CD4-positive, CD25-positive, alpha-beta regulatory T cell (primary cell): ENCODE measurements at regions not wholly inside any gene's neighbourhood (a gene's known extent, or its start where the extent isn't known, plus 50 kb on each side); places are given as distances from the start of the nearest gene placed in this dataset.
"Not testable (repeated sequence)": the region's sequence is repeated elsewhere in the genome, so short reads cannot be mapped to it uniquely, and the experiment has no call there.

Experiments
- ATAC-seq, 2 donors: fragments of 150-1000 bp; cut with Tn5 transposase; one replicate each; pipeline ENCODE4 v1.10.0; 2021; ENCODE audit warnings: low read depth in 2 of 2, moderate number of reproducible peaks in 2 of 2, moderate library complexity in 1 of 2
- DNase-seq, 3 donors: peaks; one replicate each; pipeline versions ENCODE4 v3.0.0 to v3.0.0-alpha.2; 2012 to 2022; ENCODE audit warnings: mixed read lengths in 1 of 3
- H3K27ac ChIP-seq: one replicate; pipeline ENCODE4 v1.7.0; 2013; ENCODE audit warnings: mild to moderate bottlenecking, low read length; ENCODE audit not compliant: insufficient read depth, poor library complexity, severe bottlenecking
- H3K27me3 ChIP-seq: one replicate; pipeline ENCODE4 v1.7.0; 2013; ENCODE audit warnings: low read length; ENCODE audit not compliant: control insufficient read depth, insufficient read depth
- H3K36me3 ChIP-seq: one replicate; pipeline ENCODE4 v1.7.0; 2013; ENCODE audit warnings: mild to moderate bottlenecking, low read length, moderate library complexity; ENCODE audit not compliant: control insufficient read depth, insufficient read depth
- H3K4me1 ChIP-seq: 2 replicates; pipeline ENCODE4 v1.7.0; 2013; ENCODE audit warnings: mild to moderate bottlenecking, low read length; ENCODE audit not compliant: insufficient read depth, control insufficient read depth, poor library complexity, severe bottlenecking
- H3K4me3 ChIP-seq: one replicate; pipeline ENCODE4 v1.7.0; 2013; ENCODE audit warnings: low read depth, mild to moderate bottlenecking, low read length, moderate library complexity
- H3K9me3 ChIP-seq, 2 experiments: 1 replicate in 1 of 2; 2 replicates in 1 of 2; pipeline ENCODE4 v1.7.0; 2013; ENCODE audit warnings: low read length in 2 of 2, mild to moderate bottlenecking in 1 of 2, moderate library complexity in 1 of 2; ENCODE audit not compliant: control insufficient read depth in 2 of 2
- H3K27ac Mint-ChIP-seq, 3 donors: one replicate each; pipeline ENCODE4 v1.8.0; 2020 to 2022; ENCODE audit warnings: mild to moderate bottlenecking in 3 of 3, mixed read lengths in 3 of 3, moderate library complexity in 2 of 3
- H3K27me3 Mint-ChIP-seq: one replicate; pipeline ENCODE4 v1.8.0; 2022; ENCODE audit warnings: mild to moderate bottlenecking, mixed read lengths
- H3K36me3 Mint-ChIP-seq: one replicate; pipeline ENCODE4 v1.8.0; 2020; ENCODE audit warnings: mixed read lengths
- H3K4me1 Mint-ChIP-seq, 4 donors: one replicate each; pipeline ENCODE4 v1.8.0; 2020 to 2022; ENCODE audit warnings: mixed read lengths in 4 of 4, mild to moderate bottlenecking in 1 of 4
- H3K4me3 Mint-ChIP-seq, 4 donors: one replicate each; pipeline ENCODE4 v1.8.0; 2020 to 2022; ENCODE audit warnings: mild to moderate bottlenecking in 4 of 4, mixed read lengths in 4 of 4, moderate library complexity in 3 of 4
- H3K9me3 Mint-ChIP-seq, 7 donors: one replicate each; pipeline ENCODE4 v1.8.0; 2020 to 2022; ENCODE audit warnings: mixed read lengths in 7 of 7, mild to moderate bottlenecking in 3 of 7, moderate library complexity in 2 of 7

DNA sequence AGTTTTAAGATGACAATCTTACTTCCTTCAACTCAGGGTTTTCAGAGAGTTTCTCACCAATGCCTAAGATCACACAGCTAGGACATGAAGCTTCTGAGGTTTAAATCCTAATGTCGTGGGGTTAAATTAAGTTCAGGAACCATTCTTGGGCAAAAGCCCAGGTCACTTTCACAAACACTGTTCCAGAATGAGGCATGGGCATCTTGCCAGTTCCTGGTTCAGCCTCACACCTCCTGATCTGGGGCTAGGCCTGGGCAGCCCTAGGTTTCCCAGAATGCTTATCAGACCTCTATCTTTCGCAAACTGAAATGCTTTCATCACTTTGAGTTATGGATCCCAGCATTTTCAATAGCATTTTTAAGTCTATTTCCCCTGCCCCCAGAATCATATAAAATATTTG, 224.8 kb upstream of the EDA2R start:
- H3K4me3 ChIP-seq = no peak overlapping the region
- H3K4me1 ChIP-seq = no peaks in the 10 kb centered on the region
- Mint-ChIP-seq H3K4me3 (no peak overlapping the region), H3K27ac (no peak overlapping the region), H3K27me3 (no peaks in the 10 kb centered on the region), H3K36me3 (no peaks in the 10 kb centered on the region), H3K4me1 (no peaks in the 10 kb centered on the region), H3K9me3 (peaks cover 0 to 5% (median 3%) of the 10 kb centered on the region in 7 donors)
- H3K36me3 ChIP-seq = no peaks in the 10 kb centered on the region
- H3K9me3 ChIP-seq = no peaks in the 10 kb centered on the region
- no peaks in the 10 kb centered on the region for H3K27me3 ChIP-seq
- no peak for ATAC-seq
- no peak for DNase-seq
- no peak overlapping the region for H3K27ac ChIP-seq

DNA sequence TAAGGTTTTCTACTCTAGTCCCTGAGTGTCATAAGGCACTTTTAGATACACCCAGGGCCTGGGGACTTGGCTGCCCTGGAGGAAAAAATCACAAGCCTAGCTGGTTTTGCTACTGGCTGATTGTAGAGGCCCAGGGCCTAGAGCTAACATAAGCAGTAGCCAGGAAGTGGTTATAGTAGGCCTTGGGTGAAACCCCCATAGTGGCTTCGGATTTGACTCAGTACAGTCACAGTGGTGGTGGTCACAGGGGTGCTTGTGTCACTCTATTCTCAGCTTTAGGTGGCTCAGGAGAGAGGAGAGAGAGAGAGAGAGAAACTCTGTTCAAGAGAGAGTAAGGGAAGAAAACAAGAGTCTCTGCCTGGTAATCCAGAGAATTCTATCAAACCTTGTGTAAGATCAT, 194.5 kb upstream of the EDA2R start:
- Histone ChIP-seq H3K4me1 (no peaks in the 10 kb centered on the region), H3K27me3 (no peaks in the 10 kb centered on the region), H3K4me3 (no peak overlapping the region), H3K9me3 (no peaks in the 10 kb centered on the region), H3K27ac (no peak overlapping the region), H3K36me3 (no peaks in the 10 kb centered on the region)
- H3K27me3 Mint-ChIP-seq = no peaks in the 10 kb centered on the region
- no peak overlapping the region for H3K4me3 Mint-ChIP-seq
- ATAC-seq (no peak), DNase-seq (peak in 1 of 3 donors; percentile 1)
- no peaks in the 10 kb centered on the region for H3K4me1 Mint-ChIP-seq
- H3K9me3 Mint-ChIP-seq = peaks cover 0 to 6% (median 0%) of the 10 kb centered on the region in 7 donors
- no peak overlapping the region for H3K27ac Mint-ChIP-seq
- no peaks in the 10 kb centered on the region for H3K36me3 Mint-ChIP-seq

DNA sequence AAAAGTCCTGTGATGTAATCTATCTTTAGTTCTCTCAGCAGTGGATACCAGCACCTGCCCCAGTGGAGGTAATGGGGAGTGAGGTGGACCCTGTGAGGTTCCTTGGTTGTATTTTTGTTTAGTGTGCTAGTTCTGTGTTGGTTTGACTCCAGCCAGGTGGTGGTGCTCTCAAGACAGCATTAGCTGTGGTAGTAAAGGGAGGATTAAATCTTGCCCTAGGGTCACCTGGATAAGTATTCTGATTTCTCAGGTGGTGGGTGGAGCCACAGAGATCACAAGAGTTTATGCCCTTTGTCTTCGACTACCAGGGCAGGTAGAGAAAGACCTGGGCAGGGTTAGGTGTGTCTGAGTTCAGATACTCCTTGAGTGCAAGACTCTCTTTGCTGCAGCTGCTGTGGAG, 176.3 kb upstream of the EDA2R start:
- no peak for ATAC-seq
- no peaks in the 10 kb centered on the region for H3K4me1 Mint-ChIP-seq
- no peaks in the 10 kb centered on the region for H3K27me3 Mint-ChIP-seq
- DNase-seq = no peak
- H3K4me3 Mint-ChIP-seq = no peak overlapping the region
- no peak overlapping the region for H3K27ac Mint-ChIP-seq
- no peaks in the 10 kb centered on the region for H3K27me3 ChIP-seq
- H3K36me3 Mint-ChIP-seq = no peaks in the 10 kb centered on the region
- H3K27ac ChIP-seq = no peak overlapping the region
- no peaks in the 10 kb centered on the region for H3K4me1 ChIP-seq
- no peaks in the 10 kb centered on the region for H3K36me3 ChIP-seq
- H3K4me3 ChIP-seq = no peak overlapping the region
- peaks cover 0 to 3% (median 1%) of the 10 kb centered on the region in 7 donors for H3K9me3 Mint-ChIP-seq
- no peaks in the 10 kb centered on the region for H3K9me3 ChIP-seq

DNA sequence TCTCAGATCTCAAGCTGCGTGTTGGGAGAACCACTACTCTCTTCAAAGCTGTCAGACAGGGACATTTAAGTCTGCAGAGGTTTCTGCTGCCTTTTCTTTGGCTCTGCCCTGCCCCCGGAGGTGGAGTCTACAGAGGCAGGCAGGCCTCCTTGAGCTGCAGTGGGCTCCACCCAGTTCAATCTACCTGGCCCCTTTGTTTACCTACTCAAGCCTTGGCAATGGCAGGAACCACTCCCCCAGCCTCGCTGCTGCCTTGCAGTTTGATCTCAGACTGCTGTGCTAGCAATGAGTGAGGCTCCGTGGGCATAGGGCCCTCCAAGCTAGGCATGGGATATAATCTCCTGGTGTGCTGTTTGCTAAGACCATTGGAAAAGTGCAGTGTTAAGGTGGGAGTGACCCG, 155.6 kb upstream of the EDA2R start:
- not testable (repeated sequence) for H3K9me3 ChIP-seq, H3K4me1 ChIP-seq, H3K36me3 ChIP-seq, H3K36me3 Mint-ChIP-seq, ATAC-seq, H3K4me1 Mint-ChIP-seq, DNase-seq, H3K27ac Mint-ChIP-seq, H3K4me3 ChIP-seq, H3K27me3 ChIP-seq, H3K4me3 Mint-ChIP-seq, H3K27ac ChIP-seq, H3K27me3 Mint-ChIP-seq
- H3K9me3 Mint-ChIP-seq = peaks cover 0 to 12% (median 0%) of the 10 kb centered on the region in 7 donors

DNA sequence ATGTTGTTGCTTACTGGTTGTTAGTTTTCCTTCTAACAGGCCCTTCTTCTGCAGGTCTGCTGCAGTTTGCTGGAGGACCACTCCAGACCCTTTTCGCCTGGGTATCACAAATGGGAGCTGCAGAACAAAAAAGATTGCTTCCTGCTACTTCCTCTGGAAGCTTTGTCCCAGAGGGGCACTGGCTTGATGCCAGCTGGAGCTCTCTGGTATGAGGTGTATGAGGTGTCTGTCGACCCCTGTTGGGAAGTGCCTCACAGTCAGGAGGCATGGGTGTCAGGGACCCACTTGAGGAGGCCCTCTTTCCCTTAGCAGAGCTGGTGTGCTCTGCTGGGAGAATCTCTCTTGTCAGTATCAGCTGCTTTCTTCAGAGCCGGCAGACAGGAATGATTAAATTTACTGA, 127.4 kb upstream of the EDA2R start:
- no peaks in the 10 kb centered on the region for H3K4me1 ChIP-seq
- no peaks in the 10 kb centered on the region for H3K27me3 ChIP-seq
- no peaks in the 10 kb centered on the region for H3K36me3 Mint-ChIP-seq
- H3K27ac Mint-ChIP-seq = no peak overlapping the region
- H3K4me1 Mint-ChIP-seq = no peaks in the 10 kb centered on the region
- H3K27ac ChIP-seq = no peak overlapping the region
- peaks cover 0 to 6% (median 0%) of the 10 kb centered on the region in 7 donors for H3K9me3 Mint-ChIP-seq
- H3K9me3 ChIP-seq = no peaks in the 10 kb centered on the region
- H3K27me3 Mint-ChIP-seq = no peaks in the 10 kb centered on the region
- H3K36me3 ChIP-seq = no peaks in the 10 kb centered on the region
- ATAC-seq (no peak), DNase-seq (no peak)
- H3K4me3 ChIP-seq = no peak overlapping the region
- H3K4me3 Mint-ChIP-seq = no peak overlapping the region

DNA sequence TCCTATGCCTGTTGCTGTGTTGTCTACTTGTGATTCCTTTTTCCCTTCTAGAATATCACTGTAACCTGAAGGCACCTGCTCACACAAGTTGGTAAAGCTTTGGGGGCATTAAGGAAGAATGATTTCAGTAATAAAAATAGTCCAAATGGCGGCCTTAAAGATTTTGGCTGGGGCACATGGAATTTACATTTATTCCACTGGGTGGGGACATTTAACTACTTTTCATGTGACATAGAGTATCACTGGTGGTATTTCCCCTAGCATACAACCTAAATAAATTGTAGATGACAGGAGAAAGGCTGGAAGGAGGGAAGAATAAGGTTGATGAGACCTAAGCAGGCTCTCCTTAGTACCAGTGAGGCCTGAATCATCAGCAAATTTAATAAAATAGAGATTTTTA, 121.8 kb upstream of the EDA2R start:
- Histone ChIP-seq H3K27ac (no peak overlapping the region), H3K27me3 (no peaks in the 10 kb centered on the region), H3K4me1 (no peaks in the 10 kb centered on the region), H3K36me3 (no peaks in the 10 kb centered on the region), H3K4me3 (no peak overlapping the region), H3K9me3 (no peaks in the 10 kb centered on the region)
- ATAC-seq (no peak), DNase-seq (no peak)
- H3K4me1 Mint-ChIP-seq = no peaks in the 10 kb centered on the region
- H3K9me3 Mint-ChIP-seq = peaks cover 0 to 4% (median 0%) of the 10 kb centered on the region in 7 donors
- H3K4me3 Mint-ChIP-seq = no peak overlapping the region
- H3K27ac Mint-ChIP-seq = no peak overlapping the region
- no peaks in the 10 kb centered on the region for H3K27me3 Mint-ChIP-seq
- H3K36me3 Mint-ChIP-seq = no peaks in the 10 kb centered on the region

DNA sequence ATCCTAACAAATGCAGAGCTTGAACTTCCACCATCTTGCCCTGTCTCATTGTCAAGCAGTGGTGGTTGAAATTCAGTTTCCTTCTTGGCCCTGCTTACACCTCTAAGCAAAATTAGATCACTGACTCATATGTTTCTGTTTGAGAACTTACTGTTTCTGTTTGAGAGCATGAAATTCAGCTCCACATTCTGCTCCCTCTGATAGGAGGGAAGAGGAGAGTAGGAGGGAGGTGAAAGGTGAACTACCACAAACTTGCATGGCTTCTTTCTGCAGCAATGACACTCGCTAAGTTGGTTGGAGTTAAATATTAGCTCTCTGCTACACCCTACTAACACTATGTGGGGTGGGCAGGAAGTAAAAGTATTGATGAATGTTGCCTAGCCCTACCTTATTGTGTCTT, 117.8 kb upstream of the EDA2R start:
- no peaks in the 10 kb centered on the region for H3K4me1 ChIP-seq
- ATAC-seq (no peak), DNase-seq (no peak)
- no peaks in the 10 kb centered on the region for H3K27me3 ChIP-seq
- no peak overlapping the region for H3K27ac Mint-ChIP-seq
- H3K4me1 Mint-ChIP-seq = no peaks in the 10 kb centered on the region
- no peaks in the 10 kb centered on the region for H3K9me3 ChIP-seq
- H3K36me3 Mint-ChIP-seq = no peaks in the 10 kb centered on the region
- H3K36me3 ChIP-seq = no peaks in the 10 kb centered on the region
- no peak overlapping the region for H3K4me3 ChIP-seq
- no peaks in the 10 kb centered on the region for H3K27me3 Mint-ChIP-seq
- no peaks in the 10 kb centered on the region for H3K9me3 Mint-ChIP-seq
- no peak overlapping the region for H3K27ac ChIP-seq
- H3K4me3 Mint-ChIP-seq = no peak overlapping the region

DNA sequence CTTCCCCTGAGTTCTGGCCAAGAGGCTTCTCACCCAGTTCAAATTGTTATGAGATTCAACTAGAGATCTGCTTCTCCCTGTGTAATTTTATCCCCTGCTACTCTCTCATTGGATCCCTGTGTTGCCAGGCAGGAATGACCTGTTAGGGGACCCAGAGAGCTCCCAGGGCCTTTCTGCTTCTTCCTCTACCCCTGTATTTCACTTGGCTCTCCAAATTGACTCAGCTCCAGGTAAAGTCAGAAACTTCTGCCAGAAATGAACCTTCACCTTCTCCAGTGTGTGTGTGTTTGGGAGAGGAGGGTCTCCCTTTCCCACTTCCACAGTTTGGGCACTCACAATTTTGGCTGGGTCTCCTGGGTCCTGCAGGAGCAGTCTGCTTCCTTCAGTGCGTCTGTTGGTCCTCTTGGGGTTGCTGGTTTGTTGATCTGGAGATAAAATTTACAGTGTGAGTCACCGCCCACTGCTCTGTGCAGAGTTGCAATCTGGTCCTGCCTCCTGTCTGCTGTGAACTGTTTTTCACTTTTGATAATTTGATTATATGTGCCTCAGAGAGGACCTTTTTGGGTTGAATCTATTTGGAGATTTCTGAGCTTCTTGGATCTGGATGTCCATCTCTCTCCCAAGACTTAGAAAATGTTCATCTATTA, 112.4 kb upstream of the EDA2R start:
- Mint-ChIP-seq H3K4me3 (no peak overlapping the region), H3K36me3 (no peaks in the 10 kb centered on the region), H3K4me1 (no peaks in the 10 kb centered on the region), H3K27ac (no peak overlapping the region), H3K27me3 (no peaks in the 10 kb centered on the region), H3K9me3 (peaks cover 0 to 3% (median 0%) of the 10 kb centered on the region in 7 donors)
- Histone ChIP-seq H3K9me3 (no peaks in the 10 kb centered on the region), H3K27me3 (no peaks in the 10 kb centered on the region), H3K4me1 (no peaks in the 10 kb centered on the region), H3K36me3 (no peaks in the 10 kb centered on the region), H3K27ac (no peak overlapping the region), H3K4me3 (no peak overlapping the region)
- ATAC-seq (no peak), DNase-seq (no peak)
